SU-DHL-6 (cell line): ENCODE measurements at regions not wholly inside any gene's neighbourhood (a gene's known extent, or its start where the extent isn't known, plus 50 kb on each side); places are given as distances from the start of the nearest gene placed in this dataset.

Experiments used
- H2AFZ ChIP-seq: fragments of 200-600 bp; sonication (generic); 2 replicates; pipeline ENCODE4 v1.6.1; 2014; ENCODE audit warnings: low read depth, mild to moderate bottlenecking, moderate library complexity, mixed read lengths, antibody characterized with exemption, low read length; ENCODE audit not compliant: severe bottlenecking
- H3F3A ChIP-seq: fragments of 200-600 bp; shearing (Covaris generic); 2 replicates; pipeline ENCODE4 v1.6.0; 2016; ENCODE audit warnings: antibody characterized with exemption, mild to moderate bottlenecking; ENCODE audit not compliant: insufficient read depth
- H3K27ac ChIP-seq: fragments of 200-600 bp; sonication (generic); 2 replicates; pipeline ENCODE4 v1.5.1; 2016; ENCODE audit warnings: low read depth, mild to moderate bottlenecking, low read length, moderate library complexity, mixed read lengths
- H3K27me3 ChIP-seq: fragments of 200-600 bp; sonication (generic), shearing (Covaris generic); 2 replicates; pipeline ENCODE4 v1.6.0; 2014; ENCODE audit warnings: mild to moderate bottlenecking, low read length
- H3K36me3 ChIP-seq: fragments of 200-600 bp; sonication (generic); 2 replicates; pipeline ENCODE4 v1.6.1; 2014; ENCODE audit warnings: mild to moderate bottlenecking, low read length, mixed read lengths
- H3K4me2 ChIP-seq: fragments of 300-600, 200-600 bp; shearing (Covaris generic), sonication (generic); 2 replicates; pipeline ENCODE4 v1.6.0; 2014; ENCODE audit warnings: low read length, low read depth, mild to moderate bottlenecking; ENCODE audit not compliant: poor library complexity, severe bottlenecking
- H3K4me3 ChIP-seq: fragments of 200-600 bp; sonication (generic); 2 replicates; pipeline ENCODE4 v1.5.1; 2014; ENCODE audit warnings: antibody characterized with exemption, low read length, mild to moderate bottlenecking, mixed read lengths; ENCODE audit not compliant: insufficient read depth, poor library complexity, severe bottlenecking
- H3K79me2 ChIP-seq: fragments of 200-600 bp; sonication (generic); 2 replicates; pipeline ENCODE4 v1.6.1; 2014; ENCODE audit warnings: mild to moderate bottlenecking, low read length, moderate library complexity; ENCODE audit not compliant: insufficient read depth
- H3K9ac ChIP-seq: fragments of 200-600 bp; sonication (generic); 2 replicates; pipeline ENCODE4 v1.7.0; 2014; ENCODE audit warnings: mild to moderate bottlenecking, low read length
- H3K9me2 ChIP-seq: fragments of 200-600 bp; sonication (generic); replicated peaks from 2 replicates; pipeline ENCODE4 v1.6.1; 2014; ENCODE audit warnings: low read length; ENCODE audit not compliant: insufficient read depth
- H3K9me3 ChIP-seq: fragments of 200-600 bp; sonication (generic); 2 replicates; pipeline ENCODE4 v1.6.1; 2014; ENCODE audit warnings: low read length, mixed read lengths; ENCODE audit not compliant: insufficient read depth
- H4K20me1 ChIP-seq: fragments of 200-600 bp; sonication (generic); 2 replicates; pipeline ENCODE4 v1.6.1; 2014; ENCODE audit warnings: low read depth, mild to moderate bottlenecking, antibody characterized with exemption, low read length, moderate library complexity, mixed read lengths
- CTCF ChIP-seq: fragments of 200-600 bp; sonication (generic); IDR thresholded peaks from one replicate; pipeline ENCODE4 v1.5.1; 2017; ENCODE audit warnings: antibody characterized with exemption, mild to moderate bottlenecking, low read length, moderate library complexity; ENCODE audit not compliant: insufficient read depth, poor library complexity, severe bottlenecking
- EZH2phosphoT487 ChIP-seq: fragments of 200-600 bp; sonication (generic), shearing (Covaris generic); conservative IDR thresholded peaks from 2 replicates; pipeline ENCODE4 v1.6.1; 2018; ENCODE audit warnings: mild to moderate bottlenecking, antibody characterized with exemption, low read length, moderate library complexity, mixed read lengths

- no peaks in the 10 kb centered on the region for H3K79me2 ChIP-seq
- no peaks in the 10 kb centered on the region for H3K27me3 ChIP-seq
- TF ChIP-seq EZH2phosphoT487 (no peak), CTCF (no peak)
- H3F3A ChIP-seq: no peaks in the 10 kb centered on the region
- no peak overlapping the region for H3K27ac ChIP-seq
- no peaks in the 10 kb centered on the region for H3K36me3 ChIP-seq
- no peaks in the 10 kb centered on the region for H4K20me1 ChIP-seq
- H2AFZ ChIP-seq: no peak overlapping the region
- H3K9ac ChIP-seq: no peak overlapping the region
- no peak overlapping the region for H3K4me3 ChIP-seq
- 0 out of 2 replicates have a peak, but pooled peaks cover 4% of the 10 kb centered on the region for H3K9me2 ChIP-seq
- H3K9me3 ChIP-seq: no peaks in the 10 kb centered on the region
- no peak overlapping the region for H3K4me2 ChIP-seq
Measured at GRCh38 chr19:30888937-30889336, 460.3 kb downstream of the TSHZ3 start.

GRCh38 chr19:30887042-30887441, 462.2 kb downstream of the TSHZ3 start:
- Histone ChIP-seq H2AFZ (no peak overlapping the region), H3K9me2 (0 out of 2 replicates have a peak, but pooled peaks cover 4% of the 10 kb centered on the region), H3K79me2 (no peaks in the 10 kb centered on the region), H3K36me3 (no peaks in the 10 kb centered on the region), H4K20me1 (no peaks in the 10 kb centered on the region), H3K27ac (no peak overlapping the region), H3K27me3 (no peaks in the 10 kb centered on the region), H3K4me3 (no peak overlapping the region), H3K9ac (no peak overlapping the region), H3K4me2 (no peak overlapping the region), H3F3A (no peaks in the 10 kb centered on the region), H3K9me3 (no peaks in the 10 kb centered on the region)
- no peak for TF ChIP-seq CTCF
- TF ChIP-seq EZH2phosphoT487: no peak

GRCh38 chr19:30886222-30886621, 463.0 kb downstream of the TSHZ3 start:
- Histone ChIP-seq H3K4me2 (no peak overlapping the region), H3K36me3 (no peaks in the 10 kb centered on the region), H3K9me3 (no peaks in the 10 kb centered on the region), H3K27me3 (no peaks in the 10 kb centered on the region), H4K20me1 (no peaks in the 10 kb centered on the region), H3K9ac (no peak overlapping the region), H3K79me2 (no peaks in the 10 kb centered on the region), H3K27ac (no peak overlapping the region), H3K4me3 (no peak overlapping the region), H3F3A (no peaks in the 10 kb centered on the region), H2AFZ (no peak overlapping the region), H3K9me2 (0 out of 2 replicates have a peak, but pooled peaks cover 4% of the 10 kb centered on the region)
- TF ChIP-seq EZH2phosphoT487 (no peak), CTCF (no peak)
